ENCODE measurements at regions not wholly inside any gene's neighbourhood (a gene's known extent, or its start where the extent isn't known, plus 50 kb on each side); places are given as distances from the start of the nearest gene placed in this dataset.
"Not testable (repeated sequence)": the region's sequence is repeated elsewhere in the genome, so short reads cannot be mapped to it uniquely, and the experiment has no call there.

GRCh38 chr6:57822896-57823358 lies 505.5 kb downstream of the PRIM2 start:
- H3K27ac Mint-ChIP-seq (ENCODE audit: low read depth, unreplicated experiment): no peak overlapping the region
- BruUV-seq (replicated peaks): no TSS peak
- no peak overlapping the region for H3K4me3 Mint-ChIP-seq (ENCODE audit: unreplicated experiment)
- intact Hi-C loops (cut with micrococcal nuclease): no loop called here
- H3K4me1 Mint-ChIP-seq (ENCODE audit: insufficient read depth, unreplicated experiment): no peaks in the 10 kb centered on the region
- no peak for DNase-seq (ENCODE audit: unreplicated experiment)
- no peaks in the 10 kb centered on the region for H3K9me3 Mint-ChIP-seq (ENCODE audit: unreplicated experiment)
- TF ChIP-seq CTCF (IDR thresholded peaks at IDR 0.05; ENCODE audit: unreplicated experiment): no peak
- ChIA-PET CTCF (no interaction called here), POLR2A (no interaction called here)
- H3K27me3 Mint-ChIP-seq (ENCODE audit: insufficient read depth, unreplicated experiment): peaks cover 30% of the 10 kb centered on the region
- no peaks in the 10 kb centered on the region for H3K36me3 Mint-ChIP-seq (ENCODE audit: insufficient read depth, unreplicated experiment)

GRCh38 chr6:57837622-57838209 lies 520.3 kb downstream of the PRIM2 start:
- CTCF ChIA-PET; BruUV-seq (replicated peaks); DNase-seq (ENCODE audit: unreplicated experiment); intact Hi-C loops (cut with micrococcal nuclease); H3K4me3 Mint-ChIP-seq (ENCODE audit: unreplicated experiment); H3K4me1 Mint-ChIP-seq (ENCODE audit: insufficient read depth, unreplicated experiment); H3K27ac Mint-ChIP-seq (ENCODE audit: low read depth, unreplicated experiment); H3K36me3 Mint-ChIP-seq (ENCODE audit: insufficient read depth, unreplicated experiment); H3K9me3 Mint-ChIP-seq (ENCODE audit: unreplicated experiment): not testable (repeated sequence)
- peaks cover 78% of the 10 kb centered on the region for H3K27me3 Mint-ChIP-seq (ENCODE audit: insufficient read depth, unreplicated experiment)
- POLR2A ChIA-PET: interaction anchor here (0.6 kb wide), 1 partner anchor 43 kb away, joined by 3 read pairs; no protein-coding TSS in a partner anchor

- BruUV-seq (replicated peaks); H3K9me3 Mint-ChIP-seq (ENCODE audit: unreplicated experiment); H3K4me1 Mint-ChIP-seq (ENCODE audit: insufficient read depth, unreplicated experiment); H3K27ac Mint-ChIP-seq (ENCODE audit: low read depth, unreplicated experiment); DNase-seq (ENCODE audit: unreplicated experiment); H3K4me3 Mint-ChIP-seq (ENCODE audit: unreplicated experiment); H3K36me3 Mint-ChIP-seq (ENCODE audit: insufficient read depth, unreplicated experiment); CTCF ChIA-PET; intact Hi-C loops (cut with micrococcal nuclease); POLR2A ChIA-PET: not testable (repeated sequence)
- H3K27me3 Mint-ChIP-seq (ENCODE audit: insufficient read depth, unreplicated experiment): peaks cover 87% of the 10 kb centered on the region
These were observed 524.1 kb downstream of the PRIM2 start for GRCh38 chr6:57841551-57841950.

GRCh38 chr6:57853745-57854407 lies 536.4 kb downstream of the PRIM2 start:
- H3K4me1 Mint-ChIP-seq (ENCODE audit: insufficient read depth, unreplicated experiment); H3K27ac Mint-ChIP-seq (ENCODE audit: low read depth, unreplicated experiment); H3K36me3 Mint-ChIP-seq (ENCODE audit: insufficient read depth, unreplicated experiment); CTCF ChIA-PET; intact Hi-C loops (cut with micrococcal nuclease); POLR2A ChIA-PET; BruUV-seq (replicated peaks); H3K9me3 Mint-ChIP-seq (ENCODE audit: unreplicated experiment); DNase-seq (ENCODE audit: unreplicated experiment); H3K4me3 Mint-ChIP-seq (ENCODE audit: unreplicated experiment): not testable (repeated sequence)
- H3K27me3 Mint-ChIP-seq (ENCODE audit: insufficient read depth, unreplicated experiment): peaks cover 62% of the 10 kb centered on the region

GRCh38 chr6:57860481-57861315 lies 543.3 kb downstream of the PRIM2 start:
- H3K27me3 Mint-ChIP-seq (ENCODE audit: insufficient read depth, unreplicated experiment): peaks cover 81% of the 10 kb centered on the region
- intact Hi-C loops (cut with micrococcal nuclease); H3K4me1 Mint-ChIP-seq (ENCODE audit: insufficient read depth, unreplicated experiment); H3K4me3 Mint-ChIP-seq (ENCODE audit: unreplicated experiment); H3K9me3 Mint-ChIP-seq (ENCODE audit: unreplicated experiment); H3K36me3 Mint-ChIP-seq (ENCODE audit: insufficient read depth, unreplicated experiment); BruUV-seq (replicated peaks); DNase-seq (ENCODE audit: unreplicated experiment); H3K27ac Mint-ChIP-seq (ENCODE audit: low read depth, unreplicated experiment); POLR2A ChIA-PET; CTCF ChIA-PET: not testable (repeated sequence)

- H3K27ac Mint-ChIP-seq (ENCODE audit: low read depth, unreplicated experiment); H3K9me3 Mint-ChIP-seq (ENCODE audit: unreplicated experiment); CTCF ChIA-PET; POLR2A ChIA-PET; H3K4me3 Mint-ChIP-seq (ENCODE audit: unreplicated experiment); H3K4me1 Mint-ChIP-seq (ENCODE audit: insufficient read depth, unreplicated experiment); intact Hi-C loops (cut with micrococcal nuclease); H3K36me3 Mint-ChIP-seq (ENCODE audit: insufficient read depth, unreplicated experiment); DNase-seq (ENCODE audit: unreplicated experiment); BruUV-seq (replicated peaks): not testable (repeated sequence)
- H3K27me3 Mint-ChIP-seq (ENCODE audit: insufficient read depth, unreplicated experiment): peaks cover 33% of the 10 kb centered on the region
These were observed 552.7 kb downstream of the PRIM2 start for GRCh38 chr6:57870083-57870482.

- BruUV-seq (replicated peaks); CTCF ChIA-PET; H3K9me3 Mint-ChIP-seq (ENCODE audit: unreplicated experiment); DNase-seq (ENCODE audit: unreplicated experiment); H3K4me3 Mint-ChIP-seq (ENCODE audit: unreplicated experiment); H3K36me3 Mint-ChIP-seq (ENCODE audit: insufficient read depth, unreplicated experiment); H3K27ac Mint-ChIP-seq (ENCODE audit: low read depth, unreplicated experiment); intact Hi-C loops (cut with micrococcal nuclease); POLR2A ChIA-PET; H3K4me1 Mint-ChIP-seq (ENCODE audit: insufficient read depth, unreplicated experiment): not testable (repeated sequence)
- H3K27me3 Mint-ChIP-seq (ENCODE audit: insufficient read depth, unreplicated experiment): peaks cover 14% of the 10 kb centered on the region
These were observed 556.0 kb downstream of the PRIM2 start for GRCh38 chr6:57873424-57873823.

GRCh38 chr6:57876659-57877058 lies 559.2 kb downstream of the PRIM2 start:
- POLR2A ChIA-PET; intact Hi-C loops (cut with micrococcal nuclease); H3K4me3 Mint-ChIP-seq (ENCODE audit: unreplicated experiment); H3K27me3 Mint-ChIP-seq (ENCODE audit: insufficient read depth, unreplicated experiment); DNase-seq (ENCODE audit: unreplicated experiment); BruUV-seq (replicated peaks); CTCF ChIA-PET; H3K27ac Mint-ChIP-seq (ENCODE audit: low read depth, unreplicated experiment); H3K9me3 Mint-ChIP-seq (ENCODE audit: unreplicated experiment); H3K36me3 Mint-ChIP-seq (ENCODE audit: insufficient read depth, unreplicated experiment); H3K4me1 Mint-ChIP-seq (ENCODE audit: insufficient read depth, unreplicated experiment): not testable (repeated sequence)
